ENCODE measurements at regions not wholly inside any gene's neighbourhood (a gene's known extent, or its start where the extent isn't known, plus 50 kb on each side); places are given as distances from the start of the nearest gene placed in this dataset.

DNA sequence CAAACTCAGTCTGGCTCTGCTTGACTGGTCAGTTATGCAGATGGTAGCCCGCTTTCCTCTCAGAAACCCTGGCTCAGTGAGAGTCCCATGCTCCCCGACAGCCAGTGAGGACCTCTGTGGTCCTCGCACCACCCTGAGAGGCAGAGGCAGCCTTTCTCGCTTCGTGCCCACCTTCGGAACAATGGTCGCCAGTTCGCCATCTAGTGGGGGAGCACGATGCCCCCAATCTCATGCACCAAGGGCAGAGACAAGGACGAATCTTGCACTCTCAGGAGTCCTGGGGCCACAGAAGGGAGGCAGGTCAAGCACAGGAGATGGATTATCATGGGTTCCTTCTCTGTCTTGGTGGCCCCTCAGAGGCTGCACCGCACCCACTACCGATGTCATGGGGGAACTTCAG, 75.2 kb downstream of the RHCG start:
- DNase-seq (ENCODE audit: low spot score) = no peak
- no peak for TF ChIP-seq CTCF (IDR thresholded peaks at IDR 0.05; ENCODE audit: extremely low read depth, missing control alignments)

DNA sequence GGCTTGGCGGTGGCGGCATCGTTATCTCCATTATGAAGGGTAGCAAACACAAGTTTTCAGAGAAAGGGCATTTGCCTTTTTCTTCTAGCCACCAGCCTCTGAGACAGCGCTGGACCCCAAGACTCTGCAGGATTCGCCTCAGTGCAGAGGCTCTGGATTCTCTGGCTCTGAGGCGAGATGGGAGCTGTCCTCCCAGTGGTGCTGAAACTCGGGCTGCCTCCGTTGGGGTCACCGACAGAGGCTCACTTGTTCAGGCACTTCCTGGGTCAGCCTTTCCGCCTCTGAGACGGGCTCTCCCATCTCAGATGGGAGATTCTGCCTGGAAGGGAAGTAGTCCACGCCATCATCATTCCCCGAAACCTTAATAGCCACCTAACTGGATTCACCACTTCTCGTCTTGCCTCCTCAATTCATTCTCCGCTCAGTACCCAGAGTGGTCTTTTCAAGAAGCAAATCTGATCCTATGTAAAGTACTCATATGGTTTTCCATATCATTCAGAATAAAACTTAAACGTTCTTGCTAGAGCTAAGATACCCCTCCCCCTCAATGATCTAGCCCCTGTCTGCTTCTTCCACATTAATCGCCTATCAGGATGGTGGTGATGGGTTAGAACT, 76.9 kb downstream of the RHCG start:
- no peak for TF ChIP-seq CTCF (IDR thresholded peaks at IDR 0.05; ENCODE audit: extremely low read depth, missing control alignments)
- no peak for DNase-seq (ENCODE audit: low spot score)

DNA sequence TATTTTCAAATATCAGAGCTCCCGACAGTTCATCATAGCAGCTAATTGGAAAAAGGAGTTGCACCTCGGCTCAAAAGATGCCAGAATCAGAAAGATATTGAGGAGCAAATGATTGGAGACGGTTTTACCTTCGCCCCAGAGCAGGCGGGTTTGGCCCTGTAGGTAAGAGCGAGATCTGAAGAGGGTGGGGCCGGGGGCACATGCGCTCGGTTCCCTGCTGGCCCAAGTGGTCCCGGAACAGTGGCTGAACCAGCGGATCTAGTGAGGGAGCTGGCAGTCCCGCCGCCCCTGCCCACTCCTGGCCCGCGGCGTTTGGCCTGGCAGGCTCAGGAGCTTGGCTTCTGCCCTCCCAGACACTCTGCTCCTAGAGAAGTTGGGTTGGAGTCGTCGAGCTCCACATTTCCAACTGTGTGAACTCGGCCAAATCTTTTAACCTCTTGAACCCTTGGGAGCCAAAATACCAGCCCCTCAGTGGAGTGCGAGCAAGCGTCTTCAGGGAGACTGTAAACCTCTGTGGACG, 79.1 kb downstream of the RHCG start:
- no peak for TF ChIP-seq CTCF (IDR thresholded peaks at IDR 0.05; ENCODE audit: extremely low read depth, missing control alignments)
- no peak for DNase-seq (ENCODE audit: low spot score)

DNA sequence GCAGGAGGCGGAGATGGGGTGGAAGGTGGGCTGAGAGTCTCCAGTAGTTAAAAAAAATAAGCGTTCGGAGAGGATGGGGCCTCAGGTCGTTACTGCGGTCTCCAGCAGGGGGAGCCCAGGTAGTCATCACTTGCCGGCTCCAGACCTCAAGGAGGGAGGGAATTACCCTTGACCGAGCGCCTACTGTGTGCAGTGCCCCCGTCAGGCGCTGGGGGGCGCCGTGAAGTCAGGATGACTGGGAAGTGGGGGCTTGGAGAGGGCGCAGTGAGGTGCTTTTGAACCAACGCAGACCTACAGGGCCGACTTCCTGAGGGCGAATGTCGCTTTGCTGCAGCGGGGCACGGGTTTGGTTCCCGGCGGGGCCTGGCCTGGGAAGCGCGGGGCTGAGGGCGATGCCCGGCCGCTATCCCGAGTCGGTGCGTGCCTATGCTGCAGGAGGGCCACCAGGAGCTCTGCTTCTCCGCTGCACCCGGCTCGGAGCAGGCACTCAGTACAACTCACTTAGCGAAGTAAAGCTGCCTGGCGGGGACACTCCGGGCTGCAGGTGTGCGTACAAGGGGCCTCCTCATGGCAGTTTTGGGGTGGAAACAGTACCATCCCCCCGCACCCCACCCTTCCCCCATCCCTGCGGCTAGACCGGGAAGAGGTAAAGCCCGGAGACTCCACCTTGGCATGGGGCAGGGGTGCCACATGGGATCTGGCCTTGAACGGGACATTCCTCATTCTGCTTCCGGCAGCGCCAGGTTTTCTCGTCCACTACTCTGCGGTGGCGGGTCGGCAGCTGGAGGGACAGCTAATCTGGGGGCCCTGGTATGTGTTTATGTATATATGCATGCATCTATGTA, 79.8 kb downstream of the RHCG start:
- peak; percentile 99 for TF ChIP-seq CTCF (IDR thresholded peaks at IDR 0.05; ENCODE audit: extremely low read depth, missing control alignments)
- peak; percentile 91 for DNase-seq (ENCODE audit: low spot score)

GRCh38 chr15:89414571-89414970, 79.9 kb upstream of the POLG start:
- DNase-seq (ENCODE audit: low spot score) = no peak
- TF ChIP-seq CTCF (IDR thresholded peaks at IDR 0.05; ENCODE audit: extremely low read depth, missing control alignments) = no peak

DNA sequence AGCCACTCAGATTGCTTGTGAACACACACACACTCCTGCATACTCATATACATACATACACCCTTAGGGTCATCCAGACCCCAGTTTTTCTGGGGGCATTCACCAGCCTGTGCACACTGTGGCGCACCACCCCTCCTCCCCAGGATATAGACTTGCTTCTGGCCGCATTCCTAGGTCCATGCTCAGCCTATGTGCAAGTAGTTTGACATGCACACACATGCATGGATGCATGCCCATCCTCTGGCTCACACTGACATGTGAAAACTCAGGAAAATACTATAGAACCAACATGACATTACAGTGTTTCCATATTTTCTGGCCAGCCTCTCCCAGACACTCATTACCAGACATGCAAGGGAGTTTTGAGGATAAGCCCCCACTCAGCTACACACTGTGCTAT, 79.3 kb upstream of the POLG start:
- TF ChIP-seq CTCF (IDR thresholded peaks at IDR 0.05; ENCODE audit: extremely low read depth, missing control alignments) = no peak
- no peak for DNase-seq (ENCODE audit: low spot score)

DNA sequence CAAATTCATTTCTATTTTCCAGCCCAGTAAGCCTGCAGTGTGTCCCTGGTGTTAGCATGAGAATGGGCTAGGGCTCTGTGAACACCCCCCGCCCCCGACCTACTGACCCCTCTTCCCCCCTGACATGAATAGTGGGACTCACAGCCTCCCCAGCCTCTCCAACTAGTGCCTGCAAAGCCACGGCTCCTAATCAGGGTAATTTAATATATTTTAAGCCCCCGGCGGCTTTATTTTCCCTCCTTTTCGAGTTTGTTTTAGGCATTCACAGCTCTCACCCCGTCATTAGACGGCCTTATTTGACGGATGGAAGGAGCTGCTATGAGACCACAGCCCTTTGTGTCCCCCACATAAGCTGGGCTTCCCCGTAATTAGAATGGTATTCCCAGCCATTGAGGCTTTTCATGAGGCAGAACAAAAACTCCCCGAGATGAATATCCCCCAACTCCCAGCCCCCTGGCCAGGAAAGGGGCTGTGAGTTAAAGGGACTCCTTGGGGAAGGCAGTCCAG, 78.3 kb upstream of the POLG start:
- TF ChIP-seq CTCF (IDR thresholded peaks at IDR 0.05; ENCODE audit: extremely low read depth, missing control alignments) = no peak
- no peak for DNase-seq (ENCODE audit: low spot score)
